ENCODE measurements at regions not wholly inside any gene's neighbourhood (a gene's known extent, or its start where the extent isn't known, plus 50 kb on each side); places are given as distances from the start of the nearest gene placed in this dataset.
"Not testable (repeated sequence)": the region's sequence is repeated elsewhere in the genome, so short reads cannot be mapped to it uniquely, and the experiment has no call there.

- no peak for DNase-seq (ENCODE audit: insufficient read length)
- TF ChIP-seq POLR2A (IDR thresholded peaks at IDR 0.05; ENCODE audit: low read depth, low read length), result no peak
- no peak for TF ChIP-seq TAF1 (IDR thresholded peaks at IDR 0.05; ENCODE audit: borderline replicate concordance, low read depth, low read length)
- TF ChIP-seq POLR2AphosphoS5 (IDR thresholded peaks at IDR 0.05; ENCODE audit: low read depth, low read length), result no peak
- FAIRE-seq, result no peak
These were observed 318.2 kb upstream of the RASGEF1B start for GRCh38 chr4:81789741-81790399.

- no peak for FAIRE-seq
- no peak for TF ChIP-seq TAF1 (IDR thresholded peaks at IDR 0.05; ENCODE audit: borderline replicate concordance, low read depth, low read length)
- TF ChIP-seq POLR2A (IDR thresholded peaks at IDR 0.05; ENCODE audit: low read depth, low read length), result no peak
- no peak for TF ChIP-seq POLR2AphosphoS5 (IDR thresholded peaks at IDR 0.05; ENCODE audit: low read depth, low read length)
- no peak for DNase-seq (ENCODE audit: insufficient read length)
These were observed 317.5 kb upstream of the RASGEF1B start for GRCh38 chr4:81789158-81789557.

GRCh38 chr4:81786766-81787165 is 315.1 kb upstream of the RASGEF1B start:
- TF ChIP-seq POLR2A (IDR thresholded peaks at IDR 0.05; ENCODE audit: low read depth, low read length) (no peak), POLR2AphosphoS5 (IDR thresholded peaks at IDR 0.05; ENCODE audit: low read depth, low read length) (no peak), TAF1 (IDR thresholded peaks at IDR 0.05; ENCODE audit: borderline replicate concordance, low read depth, low read length) (no peak)
- DNase-seq (ENCODE audit: insufficient read length) (no peak), FAIRE-seq (no peak)

- TF ChIP-seq POLR2AphosphoS5 (IDR thresholded peaks at IDR 0.05; ENCODE audit: low read depth, low read length) (no peak), TAF1 (IDR thresholded peaks at IDR 0.05; ENCODE audit: borderline replicate concordance, low read depth, low read length) (no peak), POLR2A (IDR thresholded peaks at IDR 0.05; ENCODE audit: low read depth, low read length) (no peak)
- FAIRE-seq (no peak), DNase-seq (ENCODE audit: insufficient read length) (no peak)
These were observed 314.5 kb upstream of the RASGEF1B start for GRCh38 chr4:81786063-81786763.

- FAIRE-seq, result no peak
These were observed 313.6 kb upstream of the RASGEF1B start for GRCh38 chr4:81785338-81785737.

GRCh38 chr4:81783558-81783957 is 311.9 kb upstream of the RASGEF1B start:
- TF ChIP-seq POLR2A (IDR thresholded peaks at IDR 0.05; ENCODE audit: low read depth, low read length), result no peak
- no peak for TF ChIP-seq TAF1 (IDR thresholded peaks at IDR 0.05; ENCODE audit: borderline replicate concordance, low read depth, low read length)
- TF ChIP-seq POLR2AphosphoS5 (IDR thresholded peaks at IDR 0.05; ENCODE audit: low read depth, low read length), result no peak
- FAIRE-seq, result no peak
- DNase-seq (ENCODE audit: insufficient read length), result no peak

More at GRCh38 chr4:81785338-81785737, 313.6 kb upstream of the RASGEF1B start:
- no peak for TF ChIP-seq POLR2A (IDR thresholded peaks at IDR 0.05; ENCODE audit: low read depth, low read length)
- no peak for TF ChIP-seq POLR2AphosphoS5 (IDR thresholded peaks at IDR 0.05; ENCODE audit: low read depth, low read length)
- TF ChIP-seq TAF1 (IDR thresholded peaks at IDR 0.05; ENCODE audit: borderline replicate concordance, low read depth, low read length), result no peak
- DNase-seq (ENCODE audit: insufficient read length), result no peak

- TF ChIP-seq POLR2A (IDR thresholded peaks at IDR 0.05; ENCODE audit: low read depth, low read length) (no peak), TAF1 (IDR thresholded peaks at IDR 0.05; ENCODE audit: borderline replicate concordance, low read depth, low read length) (no peak), POLR2AphosphoS5 (IDR thresholded peaks at IDR 0.05; ENCODE audit: low read depth, low read length) (no peak)
- no peak for FAIRE-seq
- no peak for DNase-seq (ENCODE audit: insufficient read length)
These were observed 310.1 kb upstream of the RASGEF1B start for GRCh38 chr4:81781799-81782198.

- FAIRE-seq; DNase-seq (ENCODE audit: insufficient read length): not testable (repeated sequence)
These were observed 306.0 kb upstream of the RASGEF1B start for GRCh38 chr4:81777718-81778117.

- no peak for TF ChIP-seq POLR2A (IDR thresholded peaks at IDR 0.05; ENCODE audit: low read depth, low read length)
- TF ChIP-seq TAF1 (IDR thresholded peaks at IDR 0.05; ENCODE audit: borderline replicate concordance, low read depth, low read length), result no peak
- TF ChIP-seq POLR2AphosphoS5 (IDR thresholded peaks at IDR 0.05; ENCODE audit: low read depth, low read length), result no peak
- FAIRE-seq, result no peak
These were observed 305.1 kb upstream of the RASGEF1B start for GRCh38 chr4:81776794-81777193.

GRCh38 chr4:81773557-81773956 is 301.9 kb upstream of the RASGEF1B start:
- TF ChIP-seq POLR2AphosphoS5 (IDR thresholded peaks at IDR 0.05; ENCODE audit: low read depth, low read length) (no peak), POLR2A (IDR thresholded peaks at IDR 0.05; ENCODE audit: low read depth, low read length) (no peak), TAF1 (IDR thresholded peaks at IDR 0.05; ENCODE audit: borderline replicate concordance, low read depth, low read length) (no peak)
- DNase-seq (ENCODE audit: insufficient read length), result no peak
- no peak for FAIRE-seq

More at GRCh38 chr4:81776794-81777193, 305.1 kb upstream of the RASGEF1B start:
- no peak for DNase-seq (ENCODE audit: insufficient read length)

GRCh38 chr4:81771721-81772120 is 300.0 kb upstream of the RASGEF1B start:
- FAIRE-seq (no peak), DNase-seq (ENCODE audit: insufficient read length) (no peak)
- TF ChIP-seq TAF1 (IDR thresholded peaks at IDR 0.05; ENCODE audit: borderline replicate concordance, low read depth, low read length) (no peak), POLR2AphosphoS5 (IDR thresholded peaks at IDR 0.05; ENCODE audit: low read depth, low read length) (no peak), POLR2A (IDR thresholded peaks at IDR 0.05; ENCODE audit: low read depth, low read length) (no peak)

- no peak for DNase-seq (ENCODE audit: insufficient read length)
- no peak for FAIRE-seq
- TF ChIP-seq TAF1 (IDR thresholded peaks at IDR 0.05; ENCODE audit: borderline replicate concordance, low read depth, low read length) (no peak), POLR2A (IDR thresholded peaks at IDR 0.05; ENCODE audit: low read depth, low read length) (no peak), POLR2AphosphoS5 (IDR thresholded peaks at IDR 0.05; ENCODE audit: low read depth, low read length) (no peak)
These were observed 297.5 kb upstream of the RASGEF1B start for GRCh38 chr4:81769244-81769643.
